ENCODE measurements at regions not wholly inside any gene's neighbourhood (a gene's known extent, or its start where the extent isn't known, plus 50 kb on each side); places are given as distances from the start of the nearest gene placed in this dataset.

DNA sequence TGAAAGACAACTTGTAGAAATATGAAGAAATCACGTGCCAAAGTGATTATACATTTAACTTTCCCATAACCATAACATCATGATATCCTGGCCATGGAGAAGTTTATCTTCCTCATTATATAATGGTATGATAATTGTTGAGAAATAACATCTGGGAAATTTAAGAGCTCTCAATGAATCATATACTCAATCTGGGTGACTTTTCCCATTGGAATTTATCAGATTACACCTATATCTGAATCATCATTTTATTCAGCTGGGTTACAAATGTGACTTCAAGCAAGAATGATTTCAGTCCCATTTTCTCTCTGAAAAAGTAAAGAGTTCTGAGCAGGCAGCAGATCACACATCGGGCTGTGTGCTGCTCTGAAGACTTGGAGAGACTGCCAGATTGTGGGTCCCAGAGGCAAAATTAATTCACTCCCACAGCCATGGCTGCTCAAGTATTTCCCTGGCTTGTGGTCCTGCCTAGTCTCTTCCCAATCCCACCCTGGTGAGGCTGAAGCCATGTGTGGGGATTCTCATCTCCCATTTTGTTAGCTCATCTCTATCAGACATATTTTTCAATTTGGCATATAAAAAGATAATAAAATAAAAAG, 278.0 kb downstream of the MRPL39 start:
- Mint-ChIP-seq H3K36me3 (ENCODE audit: low read depth) (no peaks in the 10 kb centered on the region), H3K27me3 (ENCODE audit: low read depth) (no peaks in the 10 kb centered on the region), H3K9me3 (no peaks in the 10 kb centered on the region), H3K27ac (no peak overlapping the region), H3K4me3 (ENCODE audit: low read depth) (no peak overlapping the region), H3K4me1 (ENCODE audit: low read depth) (no peaks in the 10 kb centered on the region)
- intact Hi-C loops (cut with micrococcal nuclease): no loop called here
- no peak for DNase-seq (ENCODE audit: low spot score)

DNA sequence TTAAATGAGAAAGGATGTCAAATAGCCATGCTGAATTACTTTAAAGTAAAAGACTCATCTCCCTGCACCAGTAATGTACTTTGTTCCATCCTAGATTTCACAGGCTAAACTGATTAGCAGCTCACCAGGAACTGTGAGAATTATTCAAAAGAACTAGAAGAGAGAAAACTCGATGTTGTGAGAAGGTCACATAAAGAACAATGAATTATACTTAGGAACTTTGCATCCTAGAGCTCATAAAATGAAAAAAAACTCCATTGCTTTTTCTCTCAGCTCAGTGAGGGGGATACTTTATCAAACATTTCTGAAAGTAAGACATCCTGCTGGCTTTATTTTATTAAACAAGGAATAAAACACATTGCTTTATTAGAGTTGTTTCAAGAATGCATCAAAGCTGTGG, 278.5 kb downstream of the MRPL39 start:
- H3K4me3 Mint-ChIP-seq (ENCODE audit: low read depth): no peak overlapping the region
- H3K27me3 Mint-ChIP-seq (ENCODE audit: low read depth): no peaks in the 10 kb centered on the region
- intact Hi-C loops (cut with micrococcal nuclease): no loop called here
- H3K36me3 Mint-ChIP-seq (ENCODE audit: low read depth): no peaks in the 10 kb centered on the region
- no peaks in the 10 kb centered on the region for H3K9me3 Mint-ChIP-seq
- no peak overlapping the region for H3K27ac Mint-ChIP-seq
- no peak for DNase-seq (ENCODE audit: low spot score)
- no peaks in the 10 kb centered on the region for H3K4me1 Mint-ChIP-seq (ENCODE audit: low read depth)

DNA sequence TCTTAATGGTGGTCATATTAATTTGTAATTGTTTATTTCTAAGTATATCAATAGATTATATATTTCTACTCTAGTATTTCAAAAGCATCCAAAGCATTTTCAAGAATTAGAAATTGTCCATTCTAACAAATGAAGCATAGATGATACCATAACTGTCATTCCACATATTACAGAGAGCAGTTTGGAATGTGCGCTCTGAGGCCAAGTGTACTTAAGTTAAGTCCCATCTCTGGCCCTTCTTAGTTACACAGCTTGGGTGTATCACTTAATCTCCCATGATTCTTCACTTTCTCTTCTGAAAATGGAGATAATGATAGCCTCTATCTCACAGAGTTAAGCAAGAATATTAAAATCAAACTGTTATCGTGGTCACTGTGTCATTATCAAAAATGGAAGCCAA, 281.1 kb downstream of the MRPL39 start:
- Mint-ChIP-seq H3K4me1 (ENCODE audit: low read depth) (no peaks in the 10 kb centered on the region), H3K4me3 (ENCODE audit: low read depth) (no peak overlapping the region), H3K27me3 (ENCODE audit: low read depth) (no peaks in the 10 kb centered on the region), H3K9me3 (no peaks in the 10 kb centered on the region), H3K27ac (no peak overlapping the region), H3K36me3 (ENCODE audit: low read depth) (no peaks in the 10 kb centered on the region)
- intact Hi-C loops (cut with micrococcal nuclease): no loop called here
- no peak for DNase-seq (ENCODE audit: low spot score)

DNA sequence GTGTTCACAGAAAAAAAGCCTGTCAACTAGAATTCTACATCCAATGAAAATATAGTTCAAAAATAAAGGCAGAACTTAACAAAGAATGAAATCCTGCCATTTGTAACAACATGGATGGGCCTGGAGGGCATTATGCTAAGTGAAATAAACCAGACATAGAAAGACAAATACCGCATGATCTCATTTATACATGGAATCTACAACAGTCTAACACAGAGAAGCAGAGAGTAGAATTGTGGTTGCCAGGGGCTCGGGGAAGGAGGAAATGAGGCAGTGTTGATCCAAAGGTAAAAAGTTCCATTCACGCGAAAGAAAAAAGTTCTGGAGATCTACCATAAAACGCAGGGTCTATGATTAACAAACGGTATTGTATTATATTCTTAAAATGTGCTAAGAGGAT, 282.6 kb downstream of the MRPL39 start:
- H3K27ac Mint-ChIP-seq: no peak overlapping the region
- no peaks in the 10 kb centered on the region for H3K27me3 Mint-ChIP-seq (ENCODE audit: low read depth)
- DNase-seq (ENCODE audit: low spot score): no peak
- H3K4me1 Mint-ChIP-seq (ENCODE audit: low read depth): no peaks in the 10 kb centered on the region
- H3K4me3 Mint-ChIP-seq (ENCODE audit: low read depth): no peak overlapping the region
- intact Hi-C loops (cut with micrococcal nuclease): no loop called here
- no peaks in the 10 kb centered on the region for H3K36me3 Mint-ChIP-seq (ENCODE audit: low read depth)
- H3K9me3 Mint-ChIP-seq: no peaks in the 10 kb centered on the region

DNA sequence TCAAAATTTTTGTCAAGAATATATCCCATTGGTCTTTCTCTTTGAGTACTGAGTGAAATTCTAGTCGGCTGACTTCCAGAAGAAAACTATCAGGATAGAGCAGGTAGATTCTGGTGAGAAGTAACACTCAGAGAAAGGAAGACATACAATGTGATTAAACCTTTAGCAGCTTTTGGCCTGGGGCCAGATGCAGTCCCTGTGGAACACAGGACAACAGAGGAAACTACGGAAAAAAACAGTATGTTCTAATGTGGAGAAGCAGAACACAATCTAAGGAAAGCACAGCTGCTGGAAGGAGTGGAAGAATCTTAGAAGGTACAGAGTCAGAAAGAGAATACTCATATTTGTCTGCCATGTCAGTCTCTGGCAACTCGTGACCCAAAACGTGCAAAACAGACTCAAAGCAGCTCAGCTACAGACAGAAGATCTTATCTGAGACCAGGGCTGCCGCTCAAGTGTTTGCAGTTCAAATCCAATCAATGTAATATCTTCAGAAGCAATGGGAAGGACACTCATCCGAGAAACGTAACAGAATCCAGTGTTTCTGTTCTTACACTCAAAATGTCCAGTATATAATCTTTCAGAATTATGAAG, 283.8 kb downstream of the MRPL39 start:
- Mint-ChIP-seq H3K27ac (no peak overlapping the region), H3K4me1 (ENCODE audit: low read depth) (no peaks in the 10 kb centered on the region), H3K9me3 (no peaks in the 10 kb centered on the region), H3K4me3 (ENCODE audit: low read depth) (no peak overlapping the region), H3K36me3 (ENCODE audit: low read depth) (no peaks in the 10 kb centered on the region), H3K27me3 (ENCODE audit: low read depth) (no peaks in the 10 kb centered on the region)
- no peak for DNase-seq (ENCODE audit: low spot score)
- intact Hi-C loops (cut with micrococcal nuclease): no loop called here

DNA sequence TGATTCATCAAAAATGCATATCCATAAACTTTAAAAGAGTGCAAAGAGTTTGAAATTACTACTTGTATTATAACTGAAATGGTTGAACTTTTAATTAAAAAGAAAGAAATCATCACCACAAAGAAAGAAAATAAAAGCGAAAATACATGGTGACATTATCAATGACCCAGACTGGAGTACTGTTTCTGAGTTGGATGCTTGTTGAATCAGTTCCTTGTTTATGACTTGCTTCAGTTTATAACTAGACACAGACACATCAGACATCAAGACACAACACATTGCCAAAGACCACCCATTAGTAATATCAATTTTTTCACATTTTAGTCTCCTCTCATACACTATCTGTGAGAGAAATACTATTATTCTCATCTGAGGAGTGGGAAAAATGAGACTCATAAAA, 293.0 kb downstream of the MRPL39 start:
- no peaks in the 10 kb centered on the region for H3K4me1 Mint-ChIP-seq (ENCODE audit: low read depth)
- H3K27ac Mint-ChIP-seq: no peak overlapping the region
- no peaks in the 10 kb centered on the region for H3K36me3 Mint-ChIP-seq (ENCODE audit: low read depth)
- intact Hi-C loops (cut with micrococcal nuclease): no loop called here
- peaks cover 6% of the 10 kb centered on the region for H3K9me3 Mint-ChIP-seq
- no peak overlapping the region for H3K4me3 Mint-ChIP-seq (ENCODE audit: low read depth)
- DNase-seq (ENCODE audit: low spot score): no peak
- peaks cover 2% of the 10 kb centered on the region for H3K27me3 Mint-ChIP-seq (ENCODE audit: low read depth)

DNA sequence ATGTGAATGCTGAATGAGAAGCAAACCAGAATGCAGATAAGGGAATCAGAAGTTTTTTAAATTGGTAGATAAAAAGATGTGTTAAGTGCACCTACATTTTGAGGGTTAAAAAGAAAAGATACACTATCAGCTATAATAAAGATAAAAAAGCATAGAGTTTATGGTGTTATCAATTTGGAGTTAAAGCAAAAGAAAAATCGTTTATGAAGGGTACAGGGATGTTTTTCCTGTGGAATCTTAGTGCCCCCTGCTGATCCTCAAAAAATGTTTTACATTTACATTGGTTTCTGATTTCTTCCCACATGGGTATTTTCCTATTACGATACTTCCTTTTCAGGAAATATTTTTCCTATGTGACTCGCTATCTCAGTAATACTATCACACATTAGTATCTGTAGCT, 293.5 kb downstream of the MRPL39 start:
- Mint-ChIP-seq H3K4me1 (ENCODE audit: low read depth) (no peaks in the 10 kb centered on the region), H3K4me3 (ENCODE audit: low read depth) (no peak overlapping the region), H3K27me3 (ENCODE audit: low read depth) (peaks cover 2% of the 10 kb centered on the region), H3K9me3 (peaks cover 10% of the 10 kb centered on the region), H3K27ac (no peak overlapping the region), H3K36me3 (ENCODE audit: low read depth) (no peaks in the 10 kb centered on the region)
- intact Hi-C loops (cut with micrococcal nuclease): no loop called here
- no peak for DNase-seq (ENCODE audit: low spot score)

DNA sequence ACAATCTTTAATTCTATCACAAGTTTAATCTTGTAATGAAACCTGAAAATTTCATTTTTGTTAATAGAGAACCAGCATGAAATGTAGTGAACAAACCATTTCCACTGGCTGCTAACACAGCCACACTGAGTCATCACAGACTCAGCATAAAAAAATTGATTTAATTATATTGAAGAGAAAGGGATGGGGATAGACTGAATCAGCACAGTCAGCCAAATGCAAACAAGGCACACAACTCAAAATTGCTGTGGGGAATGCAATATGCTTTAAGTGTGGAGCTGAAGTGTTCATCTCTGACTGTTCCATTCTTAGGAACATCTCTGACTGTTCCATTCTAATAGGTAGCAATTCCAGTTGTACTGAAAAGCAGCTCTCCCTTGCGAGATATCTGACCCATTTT, 299.8 kb downstream of the MRPL39 start:
- no peak for DNase-seq (ENCODE audit: low spot score)
- no peak overlapping the region for H3K4me3 Mint-ChIP-seq (ENCODE audit: low read depth)
- no peak overlapping the region for H3K27ac Mint-ChIP-seq
- peaks cover 2% of the 10 kb centered on the region for H3K27me3 Mint-ChIP-seq (ENCODE audit: low read depth)
- H3K4me1 Mint-ChIP-seq (ENCODE audit: low read depth): no peaks in the 10 kb centered on the region
- no peaks in the 10 kb centered on the region for H3K36me3 Mint-ChIP-seq (ENCODE audit: low read depth)
- peaks cover 10% of the 10 kb centered on the region for H3K9me3 Mint-ChIP-seq
- intact Hi-C loops (cut with micrococcal nuclease): no loop called here

DNA sequence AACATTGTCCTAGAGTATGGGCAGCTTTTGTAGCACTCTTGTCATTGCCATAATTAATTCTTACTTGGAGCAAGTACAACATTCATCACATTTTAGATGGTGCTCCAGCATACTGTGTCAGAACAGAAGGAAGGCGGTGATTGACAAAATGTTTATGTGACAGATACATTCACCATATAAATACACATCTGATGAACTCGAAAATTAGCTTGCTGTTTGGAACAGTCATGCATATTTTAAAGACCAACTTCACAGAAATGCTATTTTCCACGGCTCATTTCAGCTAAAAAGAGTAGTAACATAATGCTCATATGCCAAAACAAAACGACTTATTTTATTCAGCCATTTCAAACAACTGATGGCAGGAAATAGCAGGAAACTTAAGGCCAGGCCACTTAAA, 302.7 kb downstream of the MRPL39 start:
- no peak overlapping the region for H3K4me3 Mint-ChIP-seq (ENCODE audit: low read depth)
- H3K27me3 Mint-ChIP-seq (ENCODE audit: low read depth): no peaks in the 10 kb centered on the region
- H3K36me3 Mint-ChIP-seq (ENCODE audit: low read depth): no peaks in the 10 kb centered on the region
- H3K27ac Mint-ChIP-seq: no peak overlapping the region
- peaks cover 7% of the 10 kb centered on the region for H3K9me3 Mint-ChIP-seq
- no peaks in the 10 kb centered on the region for H3K4me1 Mint-ChIP-seq (ENCODE audit: low read depth)
- intact Hi-C loops (cut with micrococcal nuclease): no loop called here
- DNase-seq (ENCODE audit: low spot score): no peak

DNA sequence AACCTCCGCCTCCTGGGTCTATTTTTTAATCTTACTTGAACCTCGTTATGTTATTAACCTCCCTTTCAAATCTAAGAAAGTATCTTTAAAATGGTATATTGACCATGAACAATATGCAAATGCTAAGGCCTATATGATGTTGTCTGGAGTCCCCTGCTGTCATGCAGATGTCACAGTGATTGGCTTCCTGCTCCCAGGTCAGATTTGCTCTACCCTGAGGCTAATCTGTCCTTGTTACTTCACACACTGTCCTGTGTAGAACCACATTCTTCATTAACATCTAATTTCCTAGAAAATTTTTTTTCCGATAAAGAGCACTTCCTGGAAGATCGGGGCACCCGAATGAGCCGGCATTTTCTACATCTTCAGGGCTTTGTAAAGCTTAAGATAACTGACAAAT, 306.6 kb downstream of the MRPL39 start:
- no peaks in the 10 kb centered on the region for H3K9me3 Mint-ChIP-seq
- peaks cover 4% of the 10 kb centered on the region for H3K4me1 Mint-ChIP-seq (ENCODE audit: low read depth)
- no peak for DNase-seq (ENCODE audit: low spot score)
- intact Hi-C loops (cut with micrococcal nuclease): no loop called here
- no peak overlapping the region for H3K27ac Mint-ChIP-seq
- H3K4me3 Mint-ChIP-seq (ENCODE audit: low read depth): no peak overlapping the region
- no peaks in the 10 kb centered on the region for H3K36me3 Mint-ChIP-seq (ENCODE audit: low read depth)
- H3K27me3 Mint-ChIP-seq (ENCODE audit: low read depth): no peaks in the 10 kb centered on the region

DNA sequence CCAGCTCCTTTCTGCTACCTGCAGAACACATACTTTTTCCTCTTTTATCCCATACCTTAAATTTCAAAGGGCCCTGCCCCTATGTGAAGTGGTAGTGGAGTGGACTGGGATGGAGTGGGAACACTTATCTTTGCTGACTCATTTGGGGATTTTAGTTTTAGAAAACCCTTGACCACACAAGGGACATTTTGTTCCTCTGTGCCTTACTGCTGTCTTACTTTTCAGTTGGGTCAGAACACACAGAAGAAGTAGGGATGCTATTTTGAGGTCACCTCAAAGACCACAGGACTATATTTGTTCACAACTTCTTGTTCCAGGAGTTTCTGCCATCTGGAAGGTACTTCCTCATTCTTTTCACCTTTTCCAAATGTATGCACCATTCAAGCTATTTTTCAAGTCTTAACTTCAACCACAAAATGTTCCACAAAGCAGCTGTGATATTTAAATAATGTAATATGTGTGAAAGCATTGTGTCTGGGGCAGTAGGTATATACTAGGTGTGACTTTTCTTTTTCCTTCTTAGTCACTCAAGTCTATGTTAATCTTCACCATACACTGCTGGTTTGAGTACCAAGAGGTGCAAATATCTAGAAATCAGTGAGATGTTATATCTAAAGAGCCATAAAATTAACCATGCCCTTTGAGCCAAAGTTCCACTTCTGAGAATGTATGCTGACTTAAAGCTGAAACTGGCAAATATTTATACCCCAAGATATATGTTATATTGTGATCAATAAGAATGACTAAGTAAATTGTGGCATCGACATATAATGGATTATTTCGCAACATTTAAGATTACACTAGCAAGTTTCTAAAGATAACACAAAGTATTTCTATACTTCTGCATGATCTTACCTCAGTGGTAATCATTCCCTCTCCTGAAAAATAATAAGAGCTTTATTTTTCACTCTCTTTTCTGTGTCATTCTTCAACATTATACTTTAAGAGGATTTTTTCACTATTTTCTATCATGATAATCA, 308.5 kb downstream of the MRPL39 start:
- no peaks in the 10 kb centered on the region for H3K36me3 Mint-ChIP-seq (ENCODE audit: low read depth)
- H3K9me3 Mint-ChIP-seq: no peaks in the 10 kb centered on the region
- intact Hi-C loops (cut with micrococcal nuclease): no loop called here
- H3K4me1 Mint-ChIP-seq (ENCODE audit: low read depth): peaks cover 4% of the 10 kb centered on the region
- H3K27ac Mint-ChIP-seq: no peak overlapping the region
- DNase-seq (ENCODE audit: low spot score): no peak
- H3K27me3 Mint-ChIP-seq (ENCODE audit: low read depth): no peaks in the 10 kb centered on the region
- no peak overlapping the region for H3K4me3 Mint-ChIP-seq (ENCODE audit: low read depth)

DNA sequence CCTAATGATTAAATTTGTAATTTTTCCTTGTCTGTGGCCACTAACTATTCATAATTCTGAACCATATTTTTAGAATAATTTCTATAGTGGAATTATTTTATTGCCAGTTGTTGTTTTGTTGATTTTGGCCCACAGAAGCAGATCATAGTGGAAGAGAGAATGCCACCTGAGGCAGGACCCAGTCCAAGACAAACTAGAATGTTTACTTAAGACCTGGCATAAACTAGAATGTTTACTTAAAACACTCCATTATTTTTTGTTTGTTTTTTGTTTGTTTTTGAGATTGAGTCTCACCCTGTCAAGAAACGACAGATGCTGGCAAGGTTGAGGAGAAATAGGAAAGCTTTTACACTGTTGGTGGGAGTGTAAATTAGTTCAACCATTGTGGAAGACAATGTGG, 310.2 kb downstream of the MRPL39 start:
- H3K36me3 Mint-ChIP-seq (ENCODE audit: low read depth): no peaks in the 10 kb centered on the region
- H3K9me3 Mint-ChIP-seq: no peaks in the 10 kb centered on the region
- no peak for DNase-seq (ENCODE audit: low spot score)
- intact Hi-C loops (cut with micrococcal nuclease): no loop called here
- no peaks in the 10 kb centered on the region for H3K27me3 Mint-ChIP-seq (ENCODE audit: low read depth)
- H3K4me1 Mint-ChIP-seq (ENCODE audit: low read depth): peaks cover 4% of the 10 kb centered on the region
- H3K4me3 Mint-ChIP-seq (ENCODE audit: low read depth): no peak overlapping the region
- no peak overlapping the region for H3K27ac Mint-ChIP-seq

DNA sequence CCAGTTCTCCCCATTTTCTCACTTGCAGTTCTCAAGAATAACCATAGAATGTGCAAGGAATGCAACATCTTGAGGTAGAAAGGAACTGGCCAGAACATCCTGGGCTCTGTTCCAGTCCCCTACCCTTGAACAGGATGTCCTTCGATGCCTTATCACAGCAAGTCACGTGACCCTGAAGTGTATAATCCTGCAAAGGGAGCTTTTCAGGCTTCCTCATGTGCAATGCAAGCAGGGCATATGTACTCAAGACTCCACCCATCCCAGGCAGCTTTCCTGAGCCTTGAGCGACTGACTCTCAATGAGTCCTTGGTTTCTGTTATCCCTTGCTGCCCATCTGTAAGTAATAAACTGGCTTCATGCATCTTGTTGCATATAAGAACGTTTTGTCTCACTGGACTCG, 311.0 kb downstream of the MRPL39 start:
- DNase-seq (ENCODE audit: low spot score): no peak
- Mint-ChIP-seq H3K4me1 (ENCODE audit: low read depth) (peaks cover 4% of the 10 kb centered on the region), H3K27ac (no peak overlapping the region), H3K4me3 (ENCODE audit: low read depth) (no peak overlapping the region), H3K27me3 (ENCODE audit: low read depth) (no peaks in the 10 kb centered on the region), H3K9me3 (no peaks in the 10 kb centered on the region), H3K36me3 (ENCODE audit: low read depth) (no peaks in the 10 kb centered on the region)
- intact Hi-C loops (cut with micrococcal nuclease): no loop called here
